Nephron progenitor cell (in vitro differentiated cells): ENCODE measurements at regions not wholly inside any gene's neighbourhood (a gene's known extent, or its start where the extent isn't known, plus 50 kb on each side); places are given as distances from the start of the nearest gene placed in this dataset.

Experiments
- DNase-seq: peaks from one replicate; pipeline ENCODE4 v3.0.0; 2021
- H3K27ac Mint-ChIP-seq: 2 replicates; pipeline ENCODE4 v1.8.0; 2021; ENCODE audit warnings: mild to moderate bottlenecking, moderate library complexity, mixed read lengths
- H3K27me3 Mint-ChIP-seq: 2 replicates; pipeline ENCODE4 v1.8.0; 2021; ENCODE audit warnings: mild to moderate bottlenecking, low read depth, mixed read lengths; ENCODE audit not compliant: poor library complexity
- H3K36me3 Mint-ChIP-seq: 2 replicates; pipeline ENCODE4 v1.8.0; 2021; ENCODE audit warnings: low read depth, mixed read lengths
- H3K4me1 Mint-ChIP-seq: 2 replicates; pipeline ENCODE4 v1.8.0; 2021; ENCODE audit warnings: mixed read lengths
- H3K4me3 Mint-ChIP-seq: 2 replicates; pipeline ENCODE4 v1.8.0; 2021; ENCODE audit warnings: mild to moderate bottlenecking, moderate library complexity, mixed read lengths
- H3K9me3 Mint-ChIP-seq: 2 replicates; pipeline ENCODE4 v1.8.0; 2021; ENCODE audit warnings: mild to moderate bottlenecking, moderate library complexity, mixed read lengths
- TF ChIP-seq, protein P1 (sequence below): fragments of 200-600 bp; sonication (generic); IDR thresholded peaks from 2 replicates; pipeline ENCODE4 v1.5.0; 2021; ENCODE audit warnings: antibody characterized with exemption

DNA sequence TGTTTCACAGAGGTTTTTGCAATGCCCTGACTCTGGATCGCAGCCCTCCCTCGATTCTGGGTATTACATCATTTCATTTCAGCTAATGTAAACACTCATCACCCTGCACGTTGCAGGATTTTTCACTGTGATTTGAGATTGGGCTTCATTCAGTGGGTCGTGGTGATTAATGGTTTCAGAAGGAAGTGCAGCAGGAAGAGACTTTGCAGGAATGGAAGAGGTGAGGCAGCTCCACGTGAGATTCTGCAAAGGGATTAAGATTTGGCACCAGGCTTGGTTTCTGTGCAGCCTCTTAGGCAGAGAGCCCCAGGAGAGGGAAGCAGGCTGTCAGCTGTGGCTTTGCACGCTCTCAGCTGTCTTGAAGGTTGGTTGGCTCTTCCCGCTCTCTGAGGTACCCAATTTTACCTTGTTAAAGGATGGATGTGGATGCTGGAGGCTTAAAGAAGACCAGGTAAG is 95.2 kb downstream of the PLCE1 start:
- Mint-ChIP-seq H3K4me1 (no peaks in the 10 kb centered on the region), H3K27ac (no peak overlapping the region), H3K36me3 (no peaks in the 10 kb centered on the region), H3K27me3 (no peaks in the 10 kb centered on the region), H3K4me3 (no peak overlapping the region), H3K9me3 (no peaks in the 10 kb centered on the region)
- no peak for DNase-seq
- TF ChIP-seq, protein P1, sequence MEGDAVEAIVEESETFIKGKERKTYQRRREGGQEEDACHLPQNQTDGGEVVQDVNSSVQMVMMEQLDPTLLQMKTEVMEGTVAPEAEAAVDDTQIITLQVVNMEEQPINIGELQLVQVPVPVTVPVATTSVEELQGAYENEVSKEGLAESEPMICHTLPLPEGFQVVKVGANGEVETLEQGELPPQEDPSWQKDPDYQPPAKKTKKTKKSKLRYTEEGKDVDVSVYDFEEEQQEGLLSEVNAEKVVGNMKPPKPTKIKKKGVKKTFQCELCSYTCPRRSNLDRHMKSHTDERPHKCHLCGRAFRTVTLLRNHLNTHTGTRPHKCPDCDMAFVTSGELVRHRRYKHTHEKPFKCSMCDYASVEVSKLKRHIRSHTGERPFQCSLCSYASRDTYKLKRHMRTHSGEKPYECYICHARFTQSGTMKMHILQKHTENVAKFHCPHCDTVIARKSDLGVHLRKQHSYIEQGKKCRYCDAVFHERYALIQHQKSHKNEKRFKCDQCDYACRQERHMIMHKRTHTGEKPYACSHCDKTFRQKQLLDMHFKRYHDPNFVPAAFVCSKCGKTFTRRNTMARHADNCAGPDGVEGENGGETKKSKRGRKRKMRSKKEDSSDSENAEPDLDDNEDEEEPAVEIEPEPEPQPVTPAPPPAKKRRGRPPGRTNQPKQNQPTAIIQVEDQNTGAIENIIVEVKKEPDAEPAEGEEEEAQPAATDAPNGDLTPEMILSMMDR: no peak

- Mint-ChIP-seq H3K27me3 (no peaks in the 10 kb centered on the region), H3K36me3 (no peaks in the 10 kb centered on the region), H3K4me1 (no peaks in the 10 kb centered on the region), H3K4me3 (no peak overlapping the region), H3K9me3 (no peaks in the 10 kb centered on the region), H3K27ac (no peak overlapping the region)
- DNase-seq: no peak
- TF ChIP-seq, protein P1: no peak
These were observed 97.9 kb downstream of the PLCE1 start for GRCh38 chr10:94091649-94092048.

GRCh38 chr10:94092848-94093247 is 99.1 kb downstream of the PLCE1 start:
- Mint-ChIP-seq H3K36me3 (no peaks in the 10 kb centered on the region), H3K4me3 (no peak overlapping the region), H3K27me3 (no peaks in the 10 kb centered on the region), H3K9me3 (no peaks in the 10 kb centered on the region), H3K27ac (no peak overlapping the region), H3K4me1 (no peaks in the 10 kb centered on the region)
- DNase-seq: no peak
- TF ChIP-seq, protein P1: no peak

- Mint-ChIP-seq H3K4me1 (no peaks in the 10 kb centered on the region), H3K36me3 (no peaks in the 10 kb centered on the region), H3K4me3 (no peak overlapping the region), H3K9me3 (no peaks in the 10 kb centered on the region), H3K27me3 (no peaks in the 10 kb centered on the region), H3K27ac (no peak overlapping the region)
- TF ChIP-seq, protein P1: no peak
- DNase-seq: no peak
These were observed 99.7 kb downstream of the PLCE1 start for GRCh38 chr10:94093286-94093905.

DNA sequence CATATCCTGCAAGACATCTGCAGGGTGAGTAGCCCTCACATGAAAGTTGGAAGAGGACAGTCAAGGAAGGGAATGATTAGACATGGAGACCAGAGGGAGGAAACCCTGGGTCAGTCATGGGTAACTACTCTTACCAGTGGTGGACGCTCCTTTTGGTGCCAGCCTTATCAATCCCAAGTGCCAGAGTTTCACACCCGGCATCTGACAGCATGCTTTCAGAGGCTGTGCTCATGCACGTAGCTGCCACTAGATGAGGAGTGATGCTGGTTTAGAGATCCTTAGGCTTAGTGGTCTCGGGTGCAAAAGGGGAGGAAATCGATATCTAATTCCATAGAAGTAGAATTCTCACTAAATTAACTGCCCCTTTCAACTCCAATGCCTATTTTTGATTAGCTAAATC is 100.8 kb downstream of the PLCE1 start:
- Mint-ChIP-seq H3K4me1 (no peaks in the 10 kb centered on the region), H3K27me3 (peaks cover 6% of the 10 kb centered on the region)

More for the DNA sequence above, 100.8 kb downstream of the PLCE1 start:
- DNase-seq: no peak
- Mint-ChIP-seq H3K27ac (no peak overlapping the region), H3K36me3 (no peaks in the 10 kb centered on the region), H3K9me3 (no peaks in the 10 kb centered on the region), H3K4me3 (no peak overlapping the region)
- TF ChIP-seq, protein P1: no peak
